ENCODE measurements at regions not wholly inside any gene's neighbourhood (a gene's known extent, or its start where the extent isn't known, plus 50 kb on each side); places are given as distances from the start of the nearest gene placed in this dataset.

- intact Hi-C loops (cut with DNase I): no loop called here
- WGBS, 2 donors: 38 to 54% methylated on average over 2 of the region's 2 CpGs
Measured at GRCh38 chr14:38762845-38763244, 340.2 kb downstream of the SEC23A start.

GRCh38 chr14:38762426-38762825 is 340.6 kb downstream of the SEC23A start:
- no peak for DNase-seq
- WGBS, 2 donors: 58 to 62% methylated on average over 5 of the region's 5 CpGs
- intact Hi-C loops (cut with DNase I): no loop called here
- H3K36me3 ChIP-seq: no peaks in the 10 kb centered on the region
- TF ChIP-seq CTCF (IDR thresholded peaks at IDR 0.05) (no peak), POLR2A (IDR thresholded peaks at IDR 0.05) (no peak)
- no peaks in the 10 kb centered on the region for H3K27me3 ChIP-seq
- H3K9me3 ChIP-seq: no peaks in the 10 kb centered on the region
- no peak overlapping the region for H3K27ac ChIP-seq
- no peak overlapping the region for H3K4me3 ChIP-seq
- H3K4me1 ChIP-seq: no peaks in the 10 kb centered on the region

More at GRCh38 chr14:38762845-38763244, 340.2 kb downstream of the SEC23A start:
- Histone ChIP-seq H3K27me3 (no peaks in the 10 kb centered on the region), H3K4me1 (no peaks in the 10 kb centered on the region), H3K4me3 (no peak overlapping the region), H3K9me3 (no peaks in the 10 kb centered on the region), H3K27ac (no peak overlapping the region), H3K36me3 (no peaks in the 10 kb centered on the region)
- DNase-seq: no peak
- no peak for TF ChIP-seq CTCF (IDR thresholded peaks at IDR 0.05)
- TF ChIP-seq POLR2A (IDR thresholded peaks at IDR 0.05): no peak

GRCh38 chr14:38761033-38761432 is 342.0 kb downstream of the SEC23A start:
- no peak overlapping the region for H3K4me3 ChIP-seq
- no peaks in the 10 kb centered on the region for H3K4me1 ChIP-seq
- WGBS, 2 donors: 72 to 86% methylated on average over 2 of the region's 2 CpGs
- no peaks in the 10 kb centered on the region for H3K36me3 ChIP-seq
- no peak for DNase-seq
- intact Hi-C loops (cut with DNase I): no loop called here
- no peak for TF ChIP-seq POLR2A (IDR thresholded peaks at IDR 0.05)
- TF ChIP-seq CTCF (IDR thresholded peaks at IDR 0.05): no peak
- H3K9me3 ChIP-seq: no peaks in the 10 kb centered on the region
- H3K27me3 ChIP-seq: no peaks in the 10 kb centered on the region
- no peak overlapping the region for H3K27ac ChIP-seq

- no peak for DNase-seq
- intact Hi-C loops (cut with DNase I): no loop called here
- WGBS, 2 donors: 58 to 62% methylated on average over 2 of the region's 2 CpGs
Measured at GRCh38 chr14:38758661-38759060, 344.4 kb downstream of the SEC23A start.

GRCh38 chr14:38755036-38755435 is 348.0 kb downstream of the SEC23A start:
- Histone ChIP-seq H3K27ac (no peak overlapping the region), H3K9me3 (no peaks in the 10 kb centered on the region), H3K36me3 (no peaks in the 10 kb centered on the region), H3K4me1 (no peaks in the 10 kb centered on the region), H3K4me3 (no peak overlapping the region), H3K27me3 (no peaks in the 10 kb centered on the region)
- intact Hi-C loops (cut with DNase I): no loop called here
- DNase-seq: no peak
- 74 to 80% methylated on average over 3 of the region's 3 CpGs for WGBS, 2 donors
- TF ChIP-seq CTCF (IDR thresholded peaks at IDR 0.05) (no peak), POLR2A (IDR thresholded peaks at IDR 0.05) (no peak)

More at GRCh38 chr14:38758661-38759060, 344.4 kb downstream of the SEC23A start:
- TF ChIP-seq CTCF (IDR thresholded peaks at IDR 0.05): no peak
- no peak for TF ChIP-seq POLR2A (IDR thresholded peaks at IDR 0.05)
- H3K4me3 ChIP-seq: no peak overlapping the region
- no peaks in the 10 kb centered on the region for H3K9me3 ChIP-seq
- H3K4me1 ChIP-seq: no peaks in the 10 kb centered on the region
- H3K27ac ChIP-seq: no peak overlapping the region
- H3K36me3 ChIP-seq: no peaks in the 10 kb centered on the region
- H3K27me3 ChIP-seq: no peaks in the 10 kb centered on the region
